GM19463 (cell line): ENCODE measurements at regions not wholly inside any gene's neighbourhood (a gene's known extent, or its start where the extent isn't known, plus 50 kb on each side); places are given as distances from the start of the nearest gene placed in this dataset.
A peak's percentile ranks its signal among the peaks of the same experiment; 100 is the strongest.
"Not testable (repeated sequence)": the region's sequence is repeated elsewhere in the genome, so short reads cannot be mapped to it uniquely, and the experiment has no call there.

Experiments
- ATAC-seq: cut with Tn5 transposase; IDR thresholded peaks from one replicate; pipeline ENCODE4 v1.9.1; 2021; ENCODE audit warnings: mild to moderate bottlenecking, moderate library complexity; ENCODE audit not compliant: unreplicated experiment

DNA sequence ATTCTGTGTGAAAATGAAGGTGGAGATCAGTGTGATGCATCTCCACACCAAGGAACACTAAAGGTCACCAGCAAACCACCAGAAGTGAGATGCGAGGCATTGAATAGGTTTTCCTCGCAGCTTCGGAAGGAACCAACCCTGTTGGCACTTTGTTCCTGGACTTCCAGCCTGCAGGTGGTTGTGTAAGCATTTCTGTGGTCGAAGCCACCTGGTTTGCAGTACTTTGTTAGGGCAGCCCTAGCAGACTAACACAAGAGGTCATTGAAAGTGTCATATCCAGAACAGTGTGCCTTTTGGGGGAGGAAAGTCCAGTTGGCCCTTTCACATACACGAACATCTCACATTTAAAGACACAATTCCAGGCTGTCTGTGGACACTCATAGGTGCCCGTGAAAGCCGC lies 237.2 kb upstream of the PLGLB1 start:
- not testable (repeated sequence) for ATAC-seq

DNA sequence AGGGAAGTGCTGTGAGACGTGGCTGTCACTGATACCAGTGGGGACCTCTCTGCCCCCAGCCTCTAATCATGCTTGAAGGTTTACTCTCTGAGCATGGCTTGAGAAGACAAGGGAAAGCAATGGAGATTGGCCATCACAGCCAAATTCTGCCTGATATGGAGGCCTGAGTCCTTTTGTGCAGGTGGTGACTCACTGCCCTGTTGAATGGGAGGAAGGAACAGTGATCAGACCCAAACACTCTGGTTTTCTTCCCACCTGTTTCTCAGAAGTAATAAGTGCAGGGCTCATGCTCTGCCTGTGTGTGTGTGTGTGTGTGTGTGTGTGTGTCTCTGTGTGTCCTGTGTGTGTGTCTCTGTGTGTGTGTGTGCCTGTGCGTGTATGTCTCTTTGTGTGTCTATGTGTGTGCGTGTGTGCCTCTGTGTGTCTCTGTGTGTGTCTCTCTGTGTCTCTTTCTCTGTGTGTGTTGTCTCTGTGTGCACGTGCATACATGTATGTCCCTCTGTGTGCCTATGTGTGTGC lies 240.6 kb upstream of the PLGLB1 start:
- not testable (repeated sequence) for ATAC-seq

DNA sequence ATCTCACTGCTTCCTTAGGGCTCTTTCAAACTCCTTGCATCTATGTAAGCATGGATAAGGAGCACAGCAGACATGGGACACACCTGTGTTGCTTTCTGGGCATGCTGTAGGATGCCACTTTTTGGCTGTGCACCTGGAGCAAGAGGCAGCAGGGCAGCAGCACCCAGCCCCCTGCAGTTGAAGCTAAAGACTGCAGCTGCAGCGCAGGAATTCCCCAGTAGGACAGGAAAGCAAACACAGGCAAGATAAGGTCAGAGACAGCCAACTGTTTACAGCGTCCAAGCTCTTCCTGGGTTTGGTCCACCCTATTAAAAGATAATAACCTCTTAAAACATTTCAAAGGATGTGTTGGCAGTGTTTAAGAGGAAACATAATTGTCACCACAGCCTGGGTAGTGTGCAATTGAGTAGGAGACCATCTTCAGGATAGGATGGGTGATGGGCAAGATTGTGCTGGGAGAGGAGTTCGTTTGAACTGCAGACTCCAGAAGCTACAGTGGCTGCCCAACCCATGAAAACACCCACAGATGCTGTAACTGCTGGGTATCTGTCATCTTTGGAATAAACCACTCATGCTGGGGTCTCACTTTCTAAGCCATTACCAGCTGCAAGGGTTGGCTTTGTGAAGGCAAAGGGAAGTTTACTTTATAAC lies 242.3 kb upstream of the PLGLB1 start:
- not testable (repeated sequence) for ATAC-seq

DNA sequence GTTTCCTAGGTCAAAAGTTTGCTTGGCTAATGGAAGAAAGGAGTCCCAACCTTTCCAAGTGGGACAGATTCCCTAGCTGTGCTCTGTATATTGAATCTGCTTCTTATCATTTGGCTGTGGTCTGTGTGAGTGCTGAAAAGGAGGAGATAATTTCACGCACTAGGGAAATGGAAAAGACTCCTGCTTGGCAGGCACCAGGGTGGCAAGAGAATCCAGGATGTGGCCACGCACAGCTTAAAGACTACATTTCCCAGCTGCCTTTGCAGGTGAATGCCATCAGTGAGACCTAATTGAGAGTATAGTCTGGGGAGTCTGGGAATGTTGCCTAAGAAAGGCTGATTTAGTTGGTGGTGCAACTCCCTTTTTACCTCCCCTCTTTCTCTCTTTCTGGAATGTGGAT lies 253.5 kb upstream of the PLGLB1 start:
- ATAC-seq, result not testable (repeated sequence)

DNA sequence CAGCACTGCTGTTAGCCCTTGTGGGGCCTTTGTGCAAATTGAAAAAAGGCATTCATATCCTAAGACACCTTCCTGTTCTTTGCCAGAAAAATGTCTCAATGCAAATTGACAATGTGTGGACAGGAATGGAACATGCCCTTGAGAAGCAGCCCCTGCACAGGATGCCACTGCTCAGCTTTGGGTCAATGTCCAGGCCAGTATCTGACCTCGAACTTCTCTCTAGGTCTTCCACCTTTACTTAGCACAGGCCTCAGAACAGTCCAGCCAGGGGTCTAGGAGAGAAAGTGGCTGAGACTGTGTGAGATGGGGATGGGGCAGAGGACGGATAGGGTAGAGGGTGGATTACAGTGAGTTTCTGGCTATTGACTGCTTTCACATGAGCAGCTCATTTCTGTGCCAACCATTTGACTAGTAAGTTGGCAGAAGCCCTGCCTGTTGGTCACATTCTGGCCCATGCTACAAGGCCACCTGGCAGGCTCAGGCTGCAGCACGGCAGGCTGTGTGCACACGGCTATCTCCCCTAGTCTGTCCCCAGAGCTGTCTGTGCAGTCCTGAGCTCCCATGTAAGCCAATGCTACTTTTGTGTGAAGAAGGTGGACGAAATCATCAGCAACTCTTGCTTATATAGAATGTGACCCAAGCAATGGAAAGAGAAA lies 254.5 kb upstream of the PLGLB1 start:
- not testable (repeated sequence) for ATAC-seq

DNA sequence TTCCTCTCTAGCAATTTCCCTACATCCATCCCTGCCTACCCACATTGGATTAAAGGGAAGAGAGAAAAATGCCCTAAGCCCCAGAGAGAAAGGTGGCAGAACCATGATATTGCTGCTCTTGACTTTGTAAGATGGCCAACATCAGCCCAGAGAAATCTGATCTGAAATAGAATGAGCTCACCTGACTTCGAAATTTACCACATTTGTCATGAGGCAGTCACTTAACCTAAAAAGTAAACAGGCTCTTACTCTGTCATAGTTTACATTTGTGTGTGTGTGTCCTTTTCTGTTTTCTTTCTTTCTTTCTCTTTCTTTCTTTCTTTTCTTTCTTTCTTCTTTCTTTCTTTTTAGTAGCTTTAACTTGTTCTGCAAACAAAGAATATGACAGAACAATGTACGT lies 255.0 kb upstream of the PLGLB1 start:
- not testable (repeated sequence) for ATAC-seq

DNA sequence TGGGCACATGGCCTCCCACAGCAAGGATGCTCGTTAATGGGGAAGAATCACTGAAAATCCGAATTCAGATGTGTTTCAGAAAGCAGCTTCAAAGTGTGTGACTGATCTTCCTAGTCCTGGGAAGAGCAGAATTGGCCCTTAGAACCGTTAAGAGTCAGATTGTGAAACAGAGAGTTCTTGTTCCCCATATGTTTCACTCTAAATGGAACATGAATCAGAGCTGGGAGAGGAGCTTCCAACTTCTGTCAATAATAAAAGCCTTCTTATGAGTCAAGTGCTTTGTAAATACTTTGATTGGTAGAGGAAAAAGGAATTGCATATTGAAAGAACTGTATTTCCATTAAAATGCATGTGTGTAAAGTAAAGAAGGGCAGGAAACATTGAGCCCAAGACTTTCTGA lies 256.1 kb upstream of the PLGLB1 start:
- ATAC-seq, result not testable (repeated sequence)

DNA sequence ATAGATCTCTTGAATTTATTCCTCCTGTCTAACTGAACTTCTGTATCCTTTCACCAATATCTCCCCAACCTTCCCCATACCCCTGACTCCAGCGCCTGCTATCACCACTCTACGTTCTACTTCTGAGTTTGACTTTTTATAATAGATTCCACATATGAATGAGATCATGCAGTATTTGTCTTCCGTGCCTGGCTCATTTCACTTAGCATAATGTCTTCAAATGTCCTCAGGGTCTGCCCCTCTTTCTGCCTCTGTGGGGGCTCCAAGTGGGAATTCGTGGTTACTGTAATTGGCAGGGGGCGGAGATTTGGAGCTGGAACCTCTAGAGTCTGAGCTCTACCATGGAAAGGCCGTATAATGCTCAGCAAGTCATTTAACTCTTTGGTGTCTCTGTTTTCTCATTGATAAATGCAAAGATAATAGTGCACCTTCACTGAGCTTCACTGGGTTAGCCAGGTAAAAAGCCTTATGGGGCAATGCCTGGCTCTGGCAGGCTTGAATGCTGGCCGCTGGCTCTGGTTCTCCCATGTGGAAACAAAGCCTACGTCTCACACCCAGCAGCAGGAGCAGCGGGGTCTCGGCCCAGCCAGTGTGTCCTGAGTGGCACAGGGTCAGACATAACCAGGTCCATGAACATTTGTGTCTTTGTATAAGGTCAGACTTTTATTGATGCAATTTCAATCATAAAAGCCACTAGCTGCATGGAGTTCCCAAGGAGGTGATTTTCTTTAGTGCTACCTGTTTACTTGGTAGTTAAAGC lies 259.1 kb upstream of the PLGLB1 start:
- not testable (repeated sequence) for ATAC-seq

DNA sequence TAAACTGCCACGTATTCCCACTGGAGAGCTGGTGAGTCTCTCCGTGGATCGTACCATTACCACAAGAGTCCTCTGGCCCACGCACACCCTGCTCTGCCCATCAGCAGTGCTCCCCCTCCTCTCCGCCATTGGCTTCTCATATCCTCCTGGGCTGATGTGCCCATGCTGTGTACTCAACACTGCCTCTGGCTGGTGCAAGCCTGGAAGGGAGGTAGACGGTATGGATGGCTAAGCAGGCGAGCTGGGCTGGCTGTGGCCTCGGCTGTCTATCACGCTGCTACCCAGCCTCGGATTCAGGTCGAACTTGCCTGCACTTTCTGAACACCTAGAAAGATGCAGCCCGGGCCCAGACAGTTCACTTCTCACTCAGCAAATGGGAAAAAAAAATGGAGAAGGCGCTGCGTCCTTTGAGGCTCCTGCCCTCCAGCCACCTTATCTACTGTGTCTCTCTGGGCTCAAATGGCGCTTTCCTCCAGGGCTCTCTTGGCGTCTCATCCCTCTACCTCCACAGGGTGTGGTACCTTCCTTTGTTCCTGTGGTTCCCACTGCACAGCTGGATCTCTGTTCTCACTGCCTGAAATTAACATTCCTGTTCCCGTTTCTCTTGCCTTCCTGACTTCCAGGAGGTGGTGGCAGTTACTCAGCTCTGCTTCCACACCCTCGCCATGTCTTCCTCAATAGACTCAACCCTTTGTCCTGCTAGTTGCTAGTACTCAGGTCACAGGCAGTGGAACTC lies 262.3 kb upstream of the PLGLB1 start:
- not testable (repeated sequence) for ATAC-seq

DNA sequence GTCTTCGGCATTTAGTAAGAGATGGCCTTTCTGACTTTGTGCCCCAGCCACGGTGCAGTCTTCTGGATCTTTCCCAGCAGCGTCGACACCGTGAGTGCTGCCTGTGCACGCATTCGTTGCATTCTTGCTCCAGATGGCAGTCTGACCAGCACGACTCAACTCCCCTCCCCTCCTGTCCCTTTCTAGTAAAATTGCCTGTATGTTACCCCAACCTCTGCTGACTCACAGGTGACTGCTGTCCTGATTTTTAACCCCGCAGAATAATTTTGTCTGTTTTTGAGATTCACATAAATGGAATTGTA lies 262.8 kb upstream of the PLGLB1 start:
- ATAC-seq, result not testable (repeated sequence)

DNA sequence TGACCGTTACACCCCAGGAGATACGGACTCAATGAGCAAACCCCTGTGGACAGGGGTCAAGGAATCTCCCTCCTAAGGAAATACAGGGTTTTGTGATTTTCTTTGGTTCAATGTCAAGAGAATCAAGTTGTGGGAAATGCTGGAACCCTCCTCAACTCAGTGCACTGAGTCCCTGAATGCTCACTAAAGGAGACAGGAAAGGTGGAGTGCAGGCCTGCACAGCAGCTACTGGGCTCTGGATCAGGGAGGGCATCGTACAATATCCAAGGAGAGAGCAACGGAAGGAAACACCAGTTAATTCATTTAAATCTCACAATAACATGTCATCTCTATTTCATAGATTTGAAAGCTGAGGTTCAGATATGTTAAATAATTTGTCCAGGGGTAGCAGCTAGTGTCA lies 263.5 kb upstream of the PLGLB1 start:
- ATAC-seq, result not testable (repeated sequence)

DNA sequence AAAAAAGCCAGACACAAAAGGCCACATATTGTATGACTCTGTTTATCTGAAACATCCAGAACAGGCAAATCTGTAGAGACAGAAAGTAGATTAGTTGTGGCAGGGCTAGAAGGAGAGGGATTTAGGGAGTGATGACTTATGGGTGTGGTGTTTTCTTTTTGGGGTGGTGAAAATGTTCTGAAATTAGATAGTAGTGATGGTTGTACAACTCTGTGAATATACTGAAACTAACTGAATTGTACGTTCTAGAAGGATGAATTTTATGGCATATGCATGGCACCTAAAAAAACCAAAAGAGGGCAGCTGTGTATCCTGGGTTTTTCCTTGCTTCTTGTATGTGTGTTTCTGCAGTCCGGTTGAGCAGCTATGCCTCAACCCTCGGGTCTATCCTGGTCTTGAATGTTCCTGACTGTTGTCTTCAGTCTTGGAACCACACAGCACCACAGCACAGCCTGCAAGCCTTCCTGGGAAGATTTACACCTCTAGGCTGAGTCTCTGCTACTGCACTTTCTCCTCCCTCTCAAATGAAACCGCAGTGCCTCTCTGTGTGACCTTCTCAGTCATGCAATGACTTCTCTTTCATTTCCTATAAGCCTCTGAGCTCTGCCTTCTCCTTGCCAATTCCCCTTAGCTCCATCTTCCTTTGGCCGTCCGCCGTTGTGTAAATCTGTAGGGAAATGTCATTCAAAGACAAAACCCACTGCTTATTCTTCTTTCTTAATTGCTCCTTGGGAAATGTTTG lies 269.1 kb upstream of the PLGLB1 start:
- ATAC-seq, result peak; percentile 47

DNA sequence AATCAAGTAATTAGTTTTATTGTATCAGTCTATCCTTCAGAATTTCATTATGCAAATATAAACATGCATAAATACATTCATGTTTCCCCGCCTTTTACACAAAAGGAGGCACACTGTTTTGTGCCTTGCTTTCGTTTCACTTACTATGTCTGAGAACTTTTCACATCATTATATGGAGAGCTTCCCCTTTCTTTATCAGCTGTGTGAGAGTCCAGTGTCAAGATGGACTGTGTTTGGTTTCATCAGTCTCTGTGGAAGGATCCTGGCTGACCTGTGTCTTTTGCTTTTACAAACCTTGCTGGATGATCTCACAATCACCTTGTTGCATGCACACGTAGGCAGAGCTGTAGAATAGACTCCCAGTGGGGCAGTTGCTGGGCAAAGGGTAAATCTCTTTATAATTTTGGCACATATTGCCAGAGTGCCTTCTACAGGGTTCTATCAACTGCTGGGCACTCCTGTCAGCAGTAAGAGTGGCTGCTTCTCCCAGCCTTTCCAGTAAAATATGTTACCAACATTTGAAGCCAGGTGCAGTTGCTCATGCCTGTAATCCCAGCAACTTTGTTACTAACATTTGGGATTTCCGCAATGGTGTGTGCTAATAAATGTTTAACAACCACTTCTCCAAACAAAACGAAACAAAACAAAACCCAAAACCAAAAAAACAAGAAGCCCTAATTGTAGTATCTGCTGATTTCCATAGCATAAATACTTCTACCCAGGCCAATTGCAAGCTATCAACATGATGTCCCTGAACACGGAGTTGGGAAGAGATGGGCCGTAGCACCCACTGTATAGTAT lies 270.0 kb upstream of the PLGLB1 start:
- not testable (repeated sequence) for ATAC-seq

DNA sequence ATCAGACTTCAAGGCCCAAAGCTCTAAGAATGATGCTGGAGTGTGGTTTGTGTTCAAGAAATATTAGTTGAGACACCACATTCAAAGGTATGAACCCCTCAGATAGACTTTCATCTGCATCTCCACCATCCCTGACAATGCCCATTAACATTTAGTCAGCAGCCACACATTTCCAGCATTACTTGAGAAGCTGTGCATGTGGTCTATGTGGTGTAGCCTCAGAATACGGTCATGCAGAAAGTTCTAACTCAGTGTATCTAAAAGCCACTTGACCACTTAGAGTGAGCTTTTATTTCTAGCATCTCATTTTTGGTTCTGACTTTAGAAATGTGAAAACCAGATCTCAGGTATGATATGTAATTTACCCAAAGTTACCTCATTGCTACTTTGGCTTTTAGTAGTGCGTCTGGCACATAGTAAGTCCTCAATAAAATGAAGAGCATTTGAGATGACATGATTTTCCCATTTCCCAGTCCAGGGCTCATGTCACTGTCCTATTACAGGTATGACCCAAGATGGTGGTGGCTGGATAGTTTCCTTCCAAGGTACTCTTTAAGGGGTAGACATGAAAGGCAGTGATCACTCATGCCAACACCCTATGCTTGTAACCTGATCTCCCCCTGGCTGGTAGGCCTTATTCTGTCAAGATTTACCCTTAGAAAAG lies 272.4 kb upstream of the PLGLB1 start:
- ATAC-seq, result not testable (repeated sequence)

DNA sequence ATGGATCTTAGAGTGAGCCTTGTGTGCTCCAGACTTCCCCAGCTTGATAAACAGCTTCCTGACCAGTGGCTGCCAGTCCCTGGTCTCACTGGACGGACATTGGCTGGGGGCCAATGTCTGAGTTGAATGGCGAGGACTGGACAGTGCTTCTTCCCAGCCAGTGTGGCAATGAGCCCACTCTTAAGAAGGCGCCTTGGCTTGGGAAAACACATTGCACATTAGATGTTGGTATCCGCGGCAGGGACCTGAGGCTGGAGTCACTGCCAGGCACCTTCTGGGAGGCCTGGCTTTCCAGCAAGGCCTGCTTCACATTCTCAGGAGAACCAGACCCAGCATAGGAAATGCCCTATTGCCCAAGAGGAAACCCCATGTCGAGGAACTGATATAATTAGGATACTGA lies 273.5 kb upstream of the PLGLB1 start:
- not testable (repeated sequence) for ATAC-seq

DNA sequence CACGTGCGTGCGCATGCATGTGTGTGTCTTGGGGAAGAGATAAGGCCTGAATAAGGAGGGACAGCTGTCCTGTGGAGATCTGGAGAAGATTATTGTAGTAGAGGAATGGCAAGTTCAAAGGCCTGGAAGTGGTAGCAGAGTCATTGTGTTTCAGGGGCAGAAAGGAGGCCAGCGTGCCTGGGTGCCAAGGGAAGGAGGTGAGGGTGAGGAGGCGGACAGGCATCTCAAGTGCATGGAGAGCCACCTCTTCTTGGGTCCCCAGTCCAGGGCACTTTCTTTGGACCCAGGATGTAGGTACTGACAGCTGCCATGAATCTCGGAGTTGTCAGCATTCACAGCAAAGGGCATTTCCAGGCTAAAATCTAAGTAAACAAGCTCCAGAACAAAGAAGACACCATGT lies 279.7 kb upstream of the PLGLB1 start:
- not testable (repeated sequence) for ATAC-seq

DNA sequence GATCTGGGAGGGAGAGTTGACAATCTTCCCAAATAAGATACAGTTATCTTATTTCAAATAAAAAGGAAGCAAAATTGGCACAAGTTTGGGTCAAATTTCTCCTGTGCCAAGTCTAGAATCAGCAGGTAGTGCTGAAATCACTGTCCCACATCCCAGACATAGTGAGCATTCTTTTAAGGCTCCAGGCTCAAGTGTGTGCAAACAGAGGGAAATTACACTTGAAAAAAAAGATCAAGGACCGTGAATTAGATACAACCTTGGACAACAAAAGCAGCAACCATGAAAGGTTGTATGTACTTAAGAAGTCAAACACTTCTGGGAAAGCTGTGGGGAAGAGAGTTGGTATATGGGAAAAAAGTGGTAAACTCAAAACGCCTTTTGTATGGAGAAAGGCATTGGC lies 280.2 kb upstream of the PLGLB1 start:
- ATAC-seq, result not testable (repeated sequence)

DNA sequence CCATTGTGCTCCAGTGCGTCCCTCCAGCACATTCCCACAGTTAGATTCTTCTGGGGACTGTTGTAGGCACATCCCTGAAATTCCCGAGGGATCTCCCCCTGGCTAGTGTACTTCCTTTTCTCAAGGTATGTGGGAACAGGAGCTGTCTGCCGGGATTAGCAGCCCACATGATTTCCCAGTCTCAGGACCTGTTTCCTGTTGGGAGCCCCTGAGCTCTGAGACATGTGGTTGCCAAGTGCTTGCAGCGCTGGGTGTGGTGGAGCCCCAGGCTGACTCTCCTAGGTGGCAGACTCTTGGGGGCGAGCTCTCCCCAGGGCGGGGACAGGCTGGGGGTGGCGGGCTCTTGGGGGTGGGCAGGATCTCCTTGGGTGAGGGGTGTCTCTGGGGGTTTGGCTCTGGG lies 287.0 kb upstream of the PLGLB1 start:
- not testable (repeated sequence) for ATAC-seq

DNA sequence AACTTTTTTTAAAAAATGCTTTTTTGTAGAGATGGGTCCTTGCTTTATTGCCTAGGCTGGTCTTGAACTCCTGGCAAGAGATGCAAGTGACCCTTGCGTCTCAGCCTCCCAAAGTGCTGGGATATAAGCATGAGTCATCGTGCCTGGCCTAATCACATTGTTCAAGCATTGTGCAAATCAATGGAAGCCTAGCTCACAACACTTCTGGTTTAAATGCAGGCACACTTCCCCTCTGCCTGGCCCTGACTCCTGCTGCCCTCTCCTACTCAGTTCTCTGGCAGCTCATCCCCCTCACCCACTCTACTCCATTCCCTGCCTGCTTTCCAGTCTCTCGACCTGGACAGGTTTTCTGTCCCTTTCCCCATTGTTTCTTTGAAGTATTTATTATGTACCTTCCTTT lies 288.1 kb upstream of the PLGLB1 start:
- not testable (repeated sequence) for ATAC-seq
